ENCODE measurements at regions not wholly inside any gene's neighbourhood (a gene's known extent, or its start where the extent isn't known, plus 50 kb on each side); places are given as distances from the start of the nearest gene placed in this dataset.

GRCh38 chr2:167776359-167776758 lies 471.0 kb downstream of the STK39 start:
- no peak for DNase-seq (ENCODE audit: low spot score in 2 of 2)
- Histone ChIP-seq H3K27ac (no peak overlapping the region), H3K36me3 (no peaks in the 10 kb centered on the region), H3K27me3 (no peaks in the 10 kb centered on the region), H3K9me3 (no peaks in the 10 kb centered on the region), H3K4me3 (no peak overlapping the region), H3K4me1 (no peaks in the 10 kb centered on the region)
- no peak for TF ChIP-seq EP300 (IDR thresholded peaks at IDR 0.05)
- 74 to 77% methylated on average over 10 of the region's 10 CpGs for WGBS, 2 donors

- Histone ChIP-seq H3K4me1 (no peaks in the 10 kb centered on the region), H3K9me3 (peaks cover 0 to 4% (median 0%) of the 10 kb centered on the region in 4 donors), H3K27ac (no peak overlapping the region), H3K36me3 (no peaks in the 10 kb centered on the region), H3K27me3 (no peaks in the 10 kb centered on the region), H3K4me3 (no peak overlapping the region)
- 74 to 83% methylated on average over 2 of the region's 2 CpGs for WGBS, 2 donors
- no peak for DNase-seq (ENCODE audit: low spot score in 2 of 2)
- no peak for TF ChIP-seq CTCF (IDR thresholded peaks at IDR 0.05)
- TF ChIP-seq POLR2A (IDR thresholded peaks at IDR 0.05) = no peak
- TF ChIP-seq EP300 (IDR thresholded peaks at IDR 0.05) = no peak
These were observed 475.8 kb downstream of the STK39 start for GRCh38 chr2:167771628-167772027.

- DNase-seq (ENCODE audit: low spot score in 2 of 2) = no peak
- TF ChIP-seq CTCF (IDR thresholded peaks at IDR 0.05) (no peak), POLR2A (IDR thresholded peaks at IDR 0.05) (no peak), EP300 (IDR thresholded peaks at IDR 0.05) (no peak)
- Histone ChIP-seq H3K4me1 (no peaks in the 10 kb centered on the region), H3K27me3 (no peaks in the 10 kb centered on the region), H3K9me3 (peaks cover 0 to 8% (median 0%) of the 10 kb centered on the region in 4 donors), H3K27ac (no peak overlapping the region), H3K36me3 (no peaks in the 10 kb centered on the region), H3K4me3 (no peak overlapping the region)
- 88 to 98% methylated on average over 1 of the region's 1 CpG for WGBS, 2 donors
These were observed 478.4 kb downstream of the STK39 start for GRCh38 chr2:167769020-167769419.

- no peaks in the 10 kb centered on the region for H3K4me1 ChIP-seq
- H3K27me3 ChIP-seq = no peaks in the 10 kb centered on the region
- no peak for TF ChIP-seq POLR2A (IDR thresholded peaks at IDR 0.05)
- TF ChIP-seq EP300 (IDR thresholded peaks at IDR 0.05) = no peak
- no peak for TF ChIP-seq CTCF (IDR thresholded peaks at IDR 0.05)
- H3K36me3 ChIP-seq = no peaks in the 10 kb centered on the region
- no peak for DNase-seq (ENCODE audit: low spot score in 2 of 2)
- peaks cover 0 to 8% (median 0%) of the 10 kb centered on the region in 4 donors for H3K9me3 ChIP-seq
- no peak overlapping the region for H3K4me3 ChIP-seq
- H3K27ac ChIP-seq = no peak overlapping the region
These were observed 479.6 kb downstream of the STK39 start for GRCh38 chr2:167767830-167768229.

GRCh38 chr2:167764772-167765341 lies 482.5 kb downstream of the STK39 start:
- no peaks in the 10 kb centered on the region for H3K36me3 ChIP-seq
- 87 to 88% methylated on average over 9 of the region's 9 CpGs for WGBS, 2 donors
- H3K4me1 ChIP-seq = no peaks in the 10 kb centered on the region

GRCh38 chr2:167761465-167762136 lies 485.8 kb downstream of the STK39 start:
- Histone ChIP-seq H3K27ac (no peak overlapping the region), H3K9me3 (peaks cover 0 to 4% (median 0%) of the 10 kb centered on the region in 4 donors), H3K4me1 (no peaks in the 10 kb centered on the region), H3K27me3 (no peaks in the 10 kb centered on the region), H3K36me3 (no peaks in the 10 kb centered on the region), H3K4me3 (no peak overlapping the region)
- no peak for DNase-seq (ENCODE audit: low spot score in 2 of 2)
- WGBS, 2 donors = 77% methylated on average over 3 of the region's 3 CpGs
- TF ChIP-seq EP300 (IDR thresholded peaks at IDR 0.05) (no peak), POLR2A (IDR thresholded peaks at IDR 0.05) (no peak), CTCF (IDR thresholded peaks at IDR 0.05) (no peak)

More at GRCh38 chr2:167764772-167765341, 482.5 kb downstream of the STK39 start:
- Histone ChIP-seq H3K27me3 (no peaks in the 10 kb centered on the region), H3K4me3 (no peak overlapping the region), H3K27ac (no peak overlapping the region), H3K9me3 (peaks cover 0 to 8% (median 0%) of the 10 kb centered on the region in 4 donors)
- DNase-seq (ENCODE audit: low spot score in 2 of 2) = no peak
- no peak for TF ChIP-seq POLR2A (IDR thresholded peaks at IDR 0.05)
